ENCODE measurements at regions not wholly inside any gene's neighbourhood (a gene's known extent, or its start where the extent isn't known, plus 50 kb on each side); places are given as distances from the start of the nearest gene placed in this dataset.
"Not testable (repeated sequence)": the region's sequence is repeated elsewhere in the genome, so short reads cannot be mapped to it uniquely, and the experiment has no call there.

DNA sequence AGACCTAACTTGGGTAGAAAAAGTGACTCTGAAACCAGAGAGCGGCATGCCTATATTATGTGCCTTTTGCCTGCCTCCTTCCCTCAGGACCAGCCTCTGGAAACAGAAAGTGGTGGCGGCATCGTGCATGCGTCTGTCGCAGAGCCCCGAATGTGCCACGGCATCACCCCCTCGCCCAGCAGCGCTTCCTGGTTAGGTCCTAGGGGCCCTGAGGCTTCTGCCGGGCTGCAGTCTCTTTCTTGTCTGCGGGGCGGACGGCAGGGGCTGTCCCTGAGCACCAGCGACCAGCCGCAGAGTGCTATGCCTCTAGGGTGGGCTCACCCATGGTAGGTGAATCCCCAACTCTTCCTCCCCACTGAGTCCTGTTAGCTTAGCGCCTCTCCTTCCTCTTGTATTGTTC is 68.7 kb downstream of the VSIG4 start:
- BruUV-seq (replicated peaks), result no TSS peak
- Histone ChIP-seq H3K27ac (ENCODE audit: low read depth, low read length, poor library complexity, severe bottlenecking) (no peak overlapping the region), H3K4me3 (ENCODE audit: low read depth, low read length, poor library complexity, severe bottlenecking) (no peak overlapping the region), H3K9me3 (ENCODE audit: low read depth, low read length, poor library complexity, severe bottlenecking) (no peaks in the 10 kb centered on the region), H3K36me3 (ENCODE audit: insufficient read depth, low read length, poor library complexity, severe bottlenecking) (no peaks in the 10 kb centered on the region), H3K4me1 (ENCODE audit: insufficient read depth, low read length, poor library complexity, severe bottlenecking) (no peaks in the 10 kb centered on the region), H3K27me3 (replicated peaks; ENCODE audit: insufficient read depth, low read depth, low read length, poor library complexity) (peaks cover 7% of the 10 kb centered on the region)
- no peak for DNase-seq (ENCODE audit: low spot score)
- intact Hi-C loops (cut with micrococcal nuclease; ENCODE audit: unreplicated experiment), result no loop called here
- CTCF ChIA-PET, result no interaction called here
- POLR2A ChIA-PET (ENCODE audit: low non-redundant PET), result no interaction called here
- TF ChIP-seq EZH2 (IDR thresholded peaks at IDR 0.05; ENCODE audit: borderline replicate concordance, low read depth, low read length, poor library complexity, severe bottlenecking), result no peak
- TF ChIP-seq, protein P1, sequence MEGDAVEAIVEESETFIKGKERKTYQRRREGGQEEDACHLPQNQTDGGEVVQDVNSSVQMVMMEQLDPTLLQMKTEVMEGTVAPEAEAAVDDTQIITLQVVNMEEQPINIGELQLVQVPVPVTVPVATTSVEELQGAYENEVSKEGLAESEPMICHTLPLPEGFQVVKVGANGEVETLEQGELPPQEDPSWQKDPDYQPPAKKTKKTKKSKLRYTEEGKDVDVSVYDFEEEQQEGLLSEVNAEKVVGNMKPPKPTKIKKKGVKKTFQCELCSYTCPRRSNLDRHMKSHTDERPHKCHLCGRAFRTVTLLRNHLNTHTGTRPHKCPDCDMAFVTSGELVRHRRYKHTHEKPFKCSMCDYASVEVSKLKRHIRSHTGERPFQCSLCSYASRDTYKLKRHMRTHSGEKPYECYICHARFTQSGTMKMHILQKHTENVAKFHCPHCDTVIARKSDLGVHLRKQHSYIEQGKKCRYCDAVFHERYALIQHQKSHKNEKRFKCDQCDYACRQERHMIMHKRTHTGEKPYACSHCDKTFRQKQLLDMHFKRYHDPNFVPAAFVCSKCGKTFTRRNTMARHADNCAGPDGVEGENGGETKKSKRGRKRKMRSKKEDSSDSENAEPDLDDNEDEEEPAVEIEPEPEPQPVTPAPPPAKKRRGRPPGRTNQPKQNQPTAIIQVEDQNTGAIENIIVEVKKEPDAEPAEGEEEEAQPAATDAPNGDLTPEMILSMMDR (conservative IDR thresholded peaks at IDR 0.05; ENCODE audit: low read depth, low read length), result no peak

DNA sequence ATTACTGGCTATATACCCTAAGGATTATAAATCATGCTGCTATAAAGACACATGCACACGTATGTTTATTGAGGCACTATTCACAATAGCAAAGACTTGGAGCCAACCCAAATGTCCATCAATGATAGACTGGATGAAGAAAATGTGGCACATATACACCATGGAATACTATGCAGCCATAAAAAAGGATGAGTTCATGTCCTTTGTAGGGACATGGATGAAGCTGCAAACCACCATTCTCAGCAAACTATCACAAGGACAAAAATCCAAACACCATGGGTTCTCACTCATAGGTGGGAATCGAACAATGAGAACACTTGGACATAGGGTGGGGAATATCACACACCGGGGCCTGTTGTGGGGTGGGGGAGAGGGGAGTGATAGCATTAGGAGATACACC is 72.7 kb downstream of the VSIG4 start:
- H3K4me3 ChIP-seq (ENCODE audit: low read depth, low read length, poor library complexity, severe bottlenecking); POLR2A ChIA-PET (ENCODE audit: low non-redundant PET); H3K36me3 ChIP-seq (ENCODE audit: insufficient read depth, low read length, poor library complexity, severe bottlenecking); H3K4me1 ChIP-seq (ENCODE audit: insufficient read depth, low read length, poor library complexity, severe bottlenecking); DNase-seq (ENCODE audit: low spot score); CTCF ChIA-PET; H3K27me3 ChIP-seq (replicated peaks; ENCODE audit: insufficient read depth, low read depth, low read length, poor library complexity); intact Hi-C loops (cut with micrococcal nuclease; ENCODE audit: unreplicated experiment); H3K27ac ChIP-seq (ENCODE audit: low read depth, low read length, poor library complexity, severe bottlenecking); BruUV-seq (replicated peaks); H3K9me3 ChIP-seq (ENCODE audit: low read depth, low read length, poor library complexity, severe bottlenecking): not testable (repeated sequence)

DNA sequence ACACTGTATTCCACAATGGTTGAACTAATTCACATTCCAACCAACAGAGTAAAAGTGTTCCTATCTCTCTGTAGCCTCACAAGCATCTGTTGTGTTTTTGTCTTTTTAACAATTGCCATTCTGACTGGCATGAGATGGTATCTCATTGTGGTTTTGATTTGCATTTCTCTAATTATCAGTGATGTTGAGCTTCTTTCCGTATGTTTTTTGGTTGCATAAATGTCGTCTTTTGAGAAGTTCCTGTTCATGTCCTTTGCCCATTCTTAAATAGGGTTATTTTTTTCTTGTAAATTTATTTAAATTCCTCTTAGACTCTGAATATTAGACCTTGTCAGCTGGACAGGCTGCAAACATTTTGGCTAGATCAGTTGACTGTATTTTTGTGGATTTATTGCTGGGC is 78.2 kb downstream of the VSIG4 start:
- no peaks in the 10 kb centered on the region for H3K36me3 ChIP-seq (ENCODE audit: insufficient read depth, low read length, poor library complexity, severe bottlenecking)
- POLR2A ChIA-PET (ENCODE audit: low non-redundant PET), result no interaction called here
- peaks cover 4% of the 10 kb centered on the region for H3K9me3 ChIP-seq (ENCODE audit: low read depth, low read length, poor library complexity, severe bottlenecking)
- no peak for DNase-seq (ENCODE audit: low spot score)
- H3K27me3 ChIP-seq (replicated peaks; ENCODE audit: insufficient read depth, low read depth, low read length, poor library complexity), result no peaks in the 10 kb centered on the region
- no peak overlapping the region for H3K27ac ChIP-seq (ENCODE audit: low read depth, low read length, poor library complexity, severe bottlenecking)
- H3K4me1 ChIP-seq (ENCODE audit: insufficient read depth, low read length, poor library complexity, severe bottlenecking), result no peaks in the 10 kb centered on the region
- TF ChIP-seq EZH2 (IDR thresholded peaks at IDR 0.05; ENCODE audit: borderline replicate concordance, low read depth, low read length, poor library complexity, severe bottlenecking), result no peak
- TF ChIP-seq, protein P1 (conservative IDR thresholded peaks at IDR 0.05; ENCODE audit: low read depth, low read length), result no peak
- BruUV-seq (replicated peaks), result no TSS peak
- no peak overlapping the region for H3K4me3 ChIP-seq (ENCODE audit: low read depth, low read length, poor library complexity, severe bottlenecking)
- CTCF ChIA-PET, result no interaction called here
- intact Hi-C loops (cut with micrococcal nuclease; ENCODE audit: unreplicated experiment), result no loop called here

DNA sequence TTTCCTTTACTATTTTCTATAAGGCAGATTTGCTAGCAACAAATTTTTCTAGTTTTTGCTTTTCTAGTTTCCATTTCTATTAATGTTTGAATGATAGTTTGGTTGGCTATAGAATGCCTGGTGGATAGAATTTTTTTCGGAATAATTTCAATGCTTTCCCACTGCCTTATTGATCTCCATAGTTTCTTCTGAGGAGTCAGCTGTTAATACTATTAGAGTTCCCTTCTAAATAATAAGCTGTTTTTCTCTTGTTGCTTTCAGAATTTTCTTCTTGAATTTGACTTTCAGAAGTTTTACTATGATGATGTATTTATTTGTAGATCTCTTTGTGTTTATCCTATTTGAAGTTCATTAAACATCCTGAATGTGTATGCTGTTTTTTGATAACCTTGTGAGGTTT is 91.8 kb downstream of the VSIG4 start:
- POLR2A ChIA-PET (ENCODE audit: low non-redundant PET), result no interaction called here
- TF ChIP-seq EZH2 (IDR thresholded peaks at IDR 0.05; ENCODE audit: borderline replicate concordance, low read depth, low read length, poor library complexity, severe bottlenecking), result no peak
- TF ChIP-seq, protein P1 (conservative IDR thresholded peaks at IDR 0.05; ENCODE audit: low read depth, low read length), result no peak

More for the DNA sequence above, 91.8 kb downstream of the VSIG4 start:
- CTCF ChIA-PET, result no interaction called here
- Histone ChIP-seq H3K27me3 (replicated peaks; ENCODE audit: insufficient read depth, low read depth, low read length, poor library complexity) (no peaks in the 10 kb centered on the region), H3K4me3 (ENCODE audit: low read depth, low read length, poor library complexity, severe bottlenecking) (no peak overlapping the region), H3K27ac (ENCODE audit: low read depth, low read length, poor library complexity, severe bottlenecking) (no peak overlapping the region), H3K4me1 (ENCODE audit: insufficient read depth, low read length, poor library complexity, severe bottlenecking) (no peaks in the 10 kb centered on the region), H3K36me3 (ENCODE audit: insufficient read depth, low read length, poor library complexity, severe bottlenecking) (no peaks in the 10 kb centered on the region), H3K9me3 (ENCODE audit: low read depth, low read length, poor library complexity, severe bottlenecking) (no peaks in the 10 kb centered on the region)
- intact Hi-C loops (cut with micrococcal nuclease; ENCODE audit: unreplicated experiment), result no loop called here
- no TSS peak for BruUV-seq (replicated peaks)
- no peak for DNase-seq (ENCODE audit: low spot score)
